ENCODE measurements at regions not wholly inside any gene's neighbourhood (a gene's known extent, or its start where the extent isn't known, plus 50 kb on each side); places are given as distances from the start of the nearest gene placed in this dataset.

- H3K27ac ChIP-seq (ENCODE audit: low read length): no peak overlapping the region
- no peaks in the 10 kb centered on the region for H3K9me3 ChIP-seq (ENCODE audit: control insufficient read depth, low read depth, low read length)
- H3K4me3 ChIP-seq (ENCODE audit: low read length): no peak overlapping the region
- H3K9ac ChIP-seq (ENCODE audit: low read length): no peak overlapping the region
- no peaks in the 10 kb centered on the region for H3K4me1 ChIP-seq (ENCODE audit: control insufficient read depth, low read depth, low read length)
- no peaks in the 10 kb centered on the region for H3K27me3 ChIP-seq (ENCODE audit: control insufficient read depth, insufficient read depth, low read length)
- H3K36me3 ChIP-seq (ENCODE audit: control insufficient read depth, low read depth, low read length): no peaks in the 10 kb centered on the region
Measured at GRCh38 chr12:41745593-41745992, 399.1 kb downstream of the GXYLT1 start.

GRCh38 chr12:41743835-41744234 is 400.8 kb downstream of the GXYLT1 start:
- Histone ChIP-seq H3K9ac (ENCODE audit: low read length) (no peak overlapping the region), H3K9me3 (ENCODE audit: control insufficient read depth, low read depth, low read length) (no peaks in the 10 kb centered on the region), H3K36me3 (ENCODE audit: control insufficient read depth, low read depth, low read length) (no peaks in the 10 kb centered on the region), H3K27me3 (ENCODE audit: control insufficient read depth, insufficient read depth, low read length) (no peaks in the 10 kb centered on the region), H3K4me1 (ENCODE audit: control insufficient read depth, low read depth, low read length) (no peaks in the 10 kb centered on the region), H3K4me3 (ENCODE audit: low read length) (no peak overlapping the region), H3K27ac (ENCODE audit: low read length) (no peak overlapping the region)

- Histone ChIP-seq H3K36me3 (ENCODE audit: control insufficient read depth, low read depth, low read length) (no peaks in the 10 kb centered on the region), H3K4me1 (ENCODE audit: control insufficient read depth, low read depth, low read length) (no peaks in the 10 kb centered on the region), H3K9ac (ENCODE audit: low read length) (no peak overlapping the region), H3K27ac (ENCODE audit: low read length) (no peak overlapping the region), H3K9me3 (ENCODE audit: control insufficient read depth, low read depth, low read length) (no peaks in the 10 kb centered on the region), H3K27me3 (ENCODE audit: control insufficient read depth, insufficient read depth, low read length) (no peaks in the 10 kb centered on the region), H3K4me3 (ENCODE audit: low read length) (no peak overlapping the region)
Measured at GRCh38 chr12:41739066-41739465, 405.6 kb downstream of the GXYLT1 start.

GRCh38 chr12:41737423-41737822 is 407.3 kb downstream of the GXYLT1 start:
- H3K9ac ChIP-seq (ENCODE audit: low read length): no peak overlapping the region
- H3K4me1 ChIP-seq (ENCODE audit: control insufficient read depth, low read depth, low read length): no peaks in the 10 kb centered on the region
- no peaks in the 10 kb centered on the region for H3K9me3 ChIP-seq (ENCODE audit: control insufficient read depth, low read depth, low read length)
- no peak overlapping the region for H3K4me3 ChIP-seq (ENCODE audit: low read length)
- H3K27me3 ChIP-seq (ENCODE audit: control insufficient read depth, insufficient read depth, low read length): no peaks in the 10 kb centered on the region
- no peaks in the 10 kb centered on the region for H3K36me3 ChIP-seq (ENCODE audit: control insufficient read depth, low read depth, low read length)
- H3K27ac ChIP-seq (ENCODE audit: low read length): no peak overlapping the region

- Histone ChIP-seq H3K36me3 (ENCODE audit: control insufficient read depth, low read depth, low read length) (no peaks in the 10 kb centered on the region), H3K27me3 (ENCODE audit: control insufficient read depth, insufficient read depth, low read length) (no peaks in the 10 kb centered on the region), H3K27ac (ENCODE audit: low read length) (no peak overlapping the region), H3K9ac (ENCODE audit: low read length) (no peak overlapping the region), H3K4me3 (ENCODE audit: low read length) (no peak overlapping the region), H3K4me1 (ENCODE audit: control insufficient read depth, low read depth, low read length) (no peaks in the 10 kb centered on the region), H3K9me3 (ENCODE audit: control insufficient read depth, low read depth, low read length) (no peaks in the 10 kb centered on the region)
Measured at GRCh38 chr12:41736436-41736835, 408.2 kb downstream of the GXYLT1 start.

GRCh38 chr12:41731691-41732090 is 413.0 kb downstream of the GXYLT1 start:
- Histone ChIP-seq H3K4me1 (ENCODE audit: control insufficient read depth, low read depth, low read length) (no peaks in the 10 kb centered on the region), H3K27ac (ENCODE audit: low read length) (no peak overlapping the region), H3K36me3 (ENCODE audit: control insufficient read depth, low read depth, low read length) (no peaks in the 10 kb centered on the region), H3K4me3 (ENCODE audit: low read length) (no peak overlapping the region), H3K27me3 (ENCODE audit: control insufficient read depth, insufficient read depth, low read length) (no peaks in the 10 kb centered on the region), H3K9ac (ENCODE audit: low read length) (no peak overlapping the region), H3K9me3 (ENCODE audit: control insufficient read depth, low read depth, low read length) (no peaks in the 10 kb centered on the region)

GRCh38 chr12:41731061-41731460 is 413.6 kb downstream of the GXYLT1 start:
- Histone ChIP-seq H3K36me3 (ENCODE audit: control insufficient read depth, low read depth, low read length) (no peaks in the 10 kb centered on the region), H3K27me3 (ENCODE audit: control insufficient read depth, insufficient read depth, low read length) (no peaks in the 10 kb centered on the region), H3K4me1 (ENCODE audit: control insufficient read depth, low read depth, low read length) (no peaks in the 10 kb centered on the region), H3K9ac (ENCODE audit: low read length) (no peak overlapping the region), H3K27ac (ENCODE audit: low read length) (no peak overlapping the region), H3K4me3 (ENCODE audit: low read length) (no peak overlapping the region), H3K9me3 (ENCODE audit: control insufficient read depth, low read depth, low read length) (no peaks in the 10 kb centered on the region)

GRCh38 chr12:41724216-41724615 is 420.5 kb downstream of the GXYLT1 start:
- H3K9ac ChIP-seq (ENCODE audit: low read length): no peak overlapping the region
- H3K27me3 ChIP-seq (ENCODE audit: control insufficient read depth, insufficient read depth, low read length): no peaks in the 10 kb centered on the region
- H3K4me1 ChIP-seq (ENCODE audit: control insufficient read depth, low read depth, low read length): peaks cover 9% of the 10 kb centered on the region
- no peaks in the 10 kb centered on the region for H3K36me3 ChIP-seq (ENCODE audit: control insufficient read depth, low read depth, low read length)
- no peak overlapping the region for H3K27ac ChIP-seq (ENCODE audit: low read length)
- H3K4me3 ChIP-seq (ENCODE audit: low read length): no peak overlapping the region
- H3K9me3 ChIP-seq (ENCODE audit: control insufficient read depth, low read depth, low read length): no peaks in the 10 kb centered on the region

- Histone ChIP-seq H3K36me3 (ENCODE audit: control insufficient read depth, low read depth, low read length) (no peaks in the 10 kb centered on the region), H3K4me3 (ENCODE audit: low read length) (no peak overlapping the region), H3K9ac (ENCODE audit: low read length) (no peak overlapping the region), H3K9me3 (ENCODE audit: control insufficient read depth, low read depth, low read length) (no peaks in the 10 kb centered on the region), H3K27ac (ENCODE audit: low read length) (no peak overlapping the region), H3K4me1 (ENCODE audit: control insufficient read depth, low read depth, low read length) (peaks cover 9% of the 10 kb centered on the region), H3K27me3 (ENCODE audit: control insufficient read depth, insufficient read depth, low read length) (no peaks in the 10 kb centered on the region)
Measured at GRCh38 chr12:41719214-41719613, 425.5 kb downstream of the GXYLT1 start.

GRCh38 chr12:41715256-41715655 is 429.4 kb downstream of the GXYLT1 start:
- Histone ChIP-seq H3K36me3 (ENCODE audit: control insufficient read depth, low read depth, low read length) (no peaks in the 10 kb centered on the region), H3K4me1 (ENCODE audit: control insufficient read depth, low read depth, low read length) (peaks cover 9% of the 10 kb centered on the region), H3K9ac (ENCODE audit: low read length) (no peak overlapping the region), H3K27me3 (ENCODE audit: control insufficient read depth, insufficient read depth, low read length) (no peaks in the 10 kb centered on the region), H3K27ac (ENCODE audit: low read length) (no peak overlapping the region), H3K9me3 (ENCODE audit: control insufficient read depth, low read depth, low read length) (no peaks in the 10 kb centered on the region), H3K4me3 (ENCODE audit: low read length) (no peak overlapping the region)

GRCh38 chr12:41709463-41710285 is 435.0 kb downstream of the GXYLT1 start:
- no peak overlapping the region for H3K27ac ChIP-seq (ENCODE audit: low read length)
- H3K27me3 ChIP-seq (ENCODE audit: control insufficient read depth, insufficient read depth, low read length): no peaks in the 10 kb centered on the region
- no peaks in the 10 kb centered on the region for H3K9me3 ChIP-seq (ENCODE audit: control insufficient read depth, low read depth, low read length)
- H3K9ac ChIP-seq (ENCODE audit: low read length): no peak overlapping the region
- peaks cover 22% of the 10 kb centered on the region for H3K4me1 ChIP-seq (ENCODE audit: control insufficient read depth, low read depth, low read length)
- H3K4me3 ChIP-seq (ENCODE audit: low read length): no peak overlapping the region
- H3K36me3 ChIP-seq (ENCODE audit: control insufficient read depth, low read depth, low read length): no peaks in the 10 kb centered on the region

GRCh38 chr12:41709012-41709411 is 435.7 kb downstream of the GXYLT1 start:
- no peaks in the 10 kb centered on the region for H3K9me3 ChIP-seq (ENCODE audit: control insufficient read depth, low read depth, low read length)
- H3K4me3 ChIP-seq (ENCODE audit: low read length): no peak overlapping the region
- H3K27ac ChIP-seq (ENCODE audit: low read length): peak overlapping the region; percentile 15
- peaks cover 22% of the 10 kb centered on the region for H3K4me1 ChIP-seq (ENCODE audit: control insufficient read depth, low read depth, low read length)
- H3K36me3 ChIP-seq (ENCODE audit: control insufficient read depth, low read depth, low read length): no peaks in the 10 kb centered on the region
- H3K9ac ChIP-seq (ENCODE audit: low read length): no peak overlapping the region
- H3K27me3 ChIP-seq (ENCODE audit: control insufficient read depth, insufficient read depth, low read length): no peaks in the 10 kb centered on the region
